Liver (tissue), 3 donors: ENCODE measurements at regions not wholly inside any gene's neighbourhood (a gene's known extent, or its start where the extent isn't known, plus 50 kb on each side); places are given as distances from the start of the nearest gene placed in this dataset.

Experiments
- ATF3 ChIP-seq: IDR thresholded peaks from 2 replicates; pipeline ENCODE4 v1.6.1; 2016; ENCODE audit warnings: antibody characterized with exemption
- CTCF ChIP-seq: fragments of 150-350 bp; IDR thresholded peaks from 2 replicates; pipeline ENCODE4 v1.5.1; 2017; ENCODE audit warnings: improper control_type of control experiment, low read depth, low read length; ENCODE audit not compliant: missing input control
- FOXA2 ChIP-seq: IDR thresholded peaks from 2 replicates; pipeline ENCODE4 v1.6.1; 2016; ENCODE audit warnings: antibody characterized with exemption
- GABPA ChIP-seq, 2 donors: IDR thresholded peaks in 1 of 2; conservative IDR thresholded peaks in 1 of 2; 2 replicates each; pipeline ENCODE4 v1.6.1; 2016; ENCODE audit warnings: antibody characterized with exemption in 2 of 2, mild to moderate bottlenecking in 1 of 2, moderate library complexity in 1 of 2
- MAX ChIP-seq: IDR thresholded peaks from 2 replicates; pipeline ENCODE4 v1.6.1; 2016; ENCODE audit warnings: antibody characterized with exemption
- RAD21 ChIP-seq, 2 donors: IDR thresholded peaks; 2 replicates each; pipeline ENCODE4 v1.6.1; 2016; ENCODE audit warnings: antibody characterized with exemption in 2 of 2, mild to moderate bottlenecking in 2 of 2
- REST ChIP-seq: IDR thresholded peaks from 2 replicates; pipeline ENCODE4 v1.6.1; 2016; ENCODE audit warnings: antibody characterized with exemption, mild to moderate bottlenecking
- RXRA ChIP-seq, 2 donors: IDR thresholded peaks; 2 replicates each; pipeline ENCODE4 v1.6.1; 2017 to 2018; ENCODE audit warnings: antibody characterized with exemption in 2 of 2, mild to moderate bottlenecking in 1 of 2
- TAF1 ChIP-seq: conservative IDR thresholded peaks from 2 replicates; pipeline ENCODE4 v1.6.1; 2016; ENCODE audit warnings: antibody characterized with exemption, mild to moderate bottlenecking
- YY1 ChIP-seq: IDR thresholded peaks from 2 replicates; pipeline ENCODE4 v1.6.1; 2016; ENCODE audit warnings: antibody characterized with exemption, mild to moderate bottlenecking
- ZBTB33 ChIP-seq: IDR thresholded peaks from 2 replicates; pipeline ENCODE4 v1.6.1; 2016; ENCODE audit warnings: antibody characterized with exemption
- donor health status: healthy.
- donor health status: healthy.

GRCh38 chr6:98454809-98455322 lies 379.5 kb upstream of the POU3F2 start:
- no peak for TF ChIP-seq MAX
- no peak for TF ChIP-seq CTCF
- TF ChIP-seq ZBTB33, result no peak
- no peak for TF ChIP-seq GABPA (IDR thresholded peaks at IDR 0.05 in 1 of 2, conservative IDR thresholded peaks at IDR 0.05 in 1 of 2)
- TF ChIP-seq YY1, result no peak
- no peak for TF ChIP-seq REST
- TF ChIP-seq RXRA (IDR thresholded peaks at IDR 0.05), result no peak
- TF ChIP-seq FOXA2, result no peak
- no peak for TF ChIP-seq RAD21 (IDR thresholded peaks at IDR 0.05)
- TF ChIP-seq TAF1, result no peak
- no peak for TF ChIP-seq ATF3
